ENCODE measurements at regions not wholly inside any gene's neighbourhood (a gene's known extent, or its start where the extent isn't known, plus 50 kb on each side); places are given as distances from the start of the nearest gene placed in this dataset.
A peak's percentile ranks its signal among the peaks of the same experiment; 100 is the strongest.

DNA sequence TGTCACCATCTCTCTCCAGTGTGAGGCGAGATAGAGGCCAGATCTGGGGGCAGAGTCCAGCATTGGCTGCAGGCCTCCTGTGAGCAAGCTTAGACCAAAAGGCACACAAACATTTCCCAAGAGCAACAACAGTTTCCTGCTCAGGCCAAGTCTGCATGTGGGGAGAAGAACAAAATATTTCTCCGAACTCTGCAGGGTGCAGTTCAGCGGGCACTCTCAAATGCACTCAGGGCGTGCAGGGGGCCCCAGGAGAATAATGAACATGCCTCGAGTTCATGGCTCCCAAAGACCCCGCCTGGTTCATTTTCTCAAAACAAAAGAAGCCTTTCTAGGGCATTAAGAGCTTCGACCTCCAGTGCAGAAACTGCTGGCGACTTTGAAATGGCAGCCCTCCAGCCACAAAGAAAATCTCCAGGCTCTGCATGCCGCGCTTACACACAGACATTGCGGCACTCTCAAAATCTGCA lies 57.8 kb upstream of the HELT start (continued):
- TF ChIP-seq, protein P1, sequence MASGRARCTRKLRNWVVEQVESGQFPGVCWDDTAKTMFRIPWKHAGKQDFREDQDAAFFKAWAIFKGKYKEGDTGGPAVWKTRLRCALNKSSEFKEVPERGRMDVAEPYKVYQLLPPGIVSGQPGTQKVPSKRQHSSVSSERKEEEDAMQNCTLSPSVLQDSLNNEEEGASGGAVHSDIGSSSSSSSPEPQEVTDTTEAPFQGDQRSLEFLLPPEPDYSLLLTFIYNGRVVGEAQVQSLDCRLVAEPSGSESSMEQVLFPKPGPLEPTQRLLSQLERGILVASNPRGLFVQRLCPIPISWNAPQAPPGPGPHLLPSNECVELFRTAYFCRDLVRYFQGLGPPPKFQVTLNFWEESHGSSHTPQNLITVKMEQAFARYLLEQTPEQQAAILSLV (CRISPR knock-in tag; IDR thresholded peaks at IDR 0.05; ENCODE audit: borderline replicate concordance): no peak
- TF ChIP-seq ZFYVE20 (CRISPR knock-in tag; IDR thresholded peaks at IDR 0.05; ENCODE audit: borderline replicate concordance, low read depth) (no peak), SNAPC2 (CRISPR knock-in tag; IDR thresholded peaks at IDR 0.05) (no peak), ZNF7 (CRISPR knock-in tag; IDR thresholded peaks at IDR 0.05) (peak; percentile 76; the same call in 1 of the 2 replicates), ZNF292 (CRISPR knock-in tag; IDR thresholded peaks at IDR 0.05; ENCODE audit: borderline replicate concordance, low read depth) (peak; percentile 86; the same call in 1 of the 2 replicates), JDP2 (CRISPR knock-in tag; IDR thresholded peaks at IDR 0.05; ENCODE audit: borderline replicate concordance) (no peak), HNF4A (CRISPR knock-in tag; IDR thresholded peaks at IDR 0.05) (peak; percentile 94), ZNF878 (CRISPR knock-in tag; IDR thresholded peaks at IDR 0.05) (no peak), HHEX (CRISPR knock-in tag; IDR thresholded peaks at IDR 0.05) (no peak), EZH2 (conservative IDR thresholded peaks at IDR 0.05; ENCODE audit: low read depth, low read length) (no peak), ZNF589 (CRISPR knock-in tag; conservative IDR thresholded peaks at IDR 0.05) (no peak), ZNF362 (CRISPR knock-in tag; IDR thresholded peaks at IDR 0.05; ENCODE audit: borderline replicate concordance) (no peak), KDM6A (CRISPR knock-in tag; IDR thresholded peaks at IDR 0.05; ENCODE audit: low read depth) (0 out of 2 replicates have a peak, but pooled peaks have one; percentile 49), BORCS8-MEF2B (CRISPR knock-in tag; IDR thresholded peaks at IDR 0.05) (no peak)
- TF ChIP-seq, protein P2, sequence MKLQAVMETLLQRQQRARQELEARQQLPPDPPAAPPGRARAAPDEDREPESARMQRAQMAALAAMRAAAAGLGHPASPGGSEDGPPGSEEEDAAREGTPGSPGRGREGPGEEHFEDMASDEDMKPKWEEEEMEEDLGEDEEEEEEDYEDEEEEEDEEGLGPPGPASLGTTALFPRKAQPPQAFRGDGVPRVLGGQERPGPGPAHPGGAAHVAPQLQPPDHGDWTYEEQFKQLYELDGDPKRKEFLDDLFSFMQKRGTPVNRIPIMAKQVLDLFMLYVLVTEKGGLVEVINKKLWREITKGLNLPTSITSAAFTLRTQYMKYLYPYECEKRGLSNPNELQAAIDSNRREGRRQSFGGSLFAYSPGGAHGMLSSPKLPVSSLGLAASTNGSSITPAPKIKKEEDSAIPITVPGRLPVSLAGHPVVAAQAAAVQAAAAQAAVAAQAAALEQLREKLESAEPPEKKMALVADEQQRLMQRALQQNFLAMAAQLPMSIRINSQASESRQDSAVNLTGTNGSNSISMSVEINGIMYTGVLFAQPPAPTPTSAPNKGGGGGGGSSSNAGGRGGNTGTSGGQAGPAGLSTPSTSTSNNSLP (IDR thresholded peaks at IDR 0.05; ENCODE audit: low read depth, low read length): no peak
- TF ChIP-seq, protein P3, sequence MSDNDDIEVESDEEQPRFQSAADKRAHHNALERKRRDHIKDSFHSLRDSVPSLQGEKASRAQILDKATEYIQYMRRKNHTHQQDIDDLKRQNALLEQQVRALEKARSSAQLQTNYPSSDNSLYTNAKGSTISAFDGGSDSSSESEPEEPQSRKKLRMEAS (IDR thresholded peaks at IDR 0.05): peak; percentile 36
- TF ChIP-seq, protein P4, sequence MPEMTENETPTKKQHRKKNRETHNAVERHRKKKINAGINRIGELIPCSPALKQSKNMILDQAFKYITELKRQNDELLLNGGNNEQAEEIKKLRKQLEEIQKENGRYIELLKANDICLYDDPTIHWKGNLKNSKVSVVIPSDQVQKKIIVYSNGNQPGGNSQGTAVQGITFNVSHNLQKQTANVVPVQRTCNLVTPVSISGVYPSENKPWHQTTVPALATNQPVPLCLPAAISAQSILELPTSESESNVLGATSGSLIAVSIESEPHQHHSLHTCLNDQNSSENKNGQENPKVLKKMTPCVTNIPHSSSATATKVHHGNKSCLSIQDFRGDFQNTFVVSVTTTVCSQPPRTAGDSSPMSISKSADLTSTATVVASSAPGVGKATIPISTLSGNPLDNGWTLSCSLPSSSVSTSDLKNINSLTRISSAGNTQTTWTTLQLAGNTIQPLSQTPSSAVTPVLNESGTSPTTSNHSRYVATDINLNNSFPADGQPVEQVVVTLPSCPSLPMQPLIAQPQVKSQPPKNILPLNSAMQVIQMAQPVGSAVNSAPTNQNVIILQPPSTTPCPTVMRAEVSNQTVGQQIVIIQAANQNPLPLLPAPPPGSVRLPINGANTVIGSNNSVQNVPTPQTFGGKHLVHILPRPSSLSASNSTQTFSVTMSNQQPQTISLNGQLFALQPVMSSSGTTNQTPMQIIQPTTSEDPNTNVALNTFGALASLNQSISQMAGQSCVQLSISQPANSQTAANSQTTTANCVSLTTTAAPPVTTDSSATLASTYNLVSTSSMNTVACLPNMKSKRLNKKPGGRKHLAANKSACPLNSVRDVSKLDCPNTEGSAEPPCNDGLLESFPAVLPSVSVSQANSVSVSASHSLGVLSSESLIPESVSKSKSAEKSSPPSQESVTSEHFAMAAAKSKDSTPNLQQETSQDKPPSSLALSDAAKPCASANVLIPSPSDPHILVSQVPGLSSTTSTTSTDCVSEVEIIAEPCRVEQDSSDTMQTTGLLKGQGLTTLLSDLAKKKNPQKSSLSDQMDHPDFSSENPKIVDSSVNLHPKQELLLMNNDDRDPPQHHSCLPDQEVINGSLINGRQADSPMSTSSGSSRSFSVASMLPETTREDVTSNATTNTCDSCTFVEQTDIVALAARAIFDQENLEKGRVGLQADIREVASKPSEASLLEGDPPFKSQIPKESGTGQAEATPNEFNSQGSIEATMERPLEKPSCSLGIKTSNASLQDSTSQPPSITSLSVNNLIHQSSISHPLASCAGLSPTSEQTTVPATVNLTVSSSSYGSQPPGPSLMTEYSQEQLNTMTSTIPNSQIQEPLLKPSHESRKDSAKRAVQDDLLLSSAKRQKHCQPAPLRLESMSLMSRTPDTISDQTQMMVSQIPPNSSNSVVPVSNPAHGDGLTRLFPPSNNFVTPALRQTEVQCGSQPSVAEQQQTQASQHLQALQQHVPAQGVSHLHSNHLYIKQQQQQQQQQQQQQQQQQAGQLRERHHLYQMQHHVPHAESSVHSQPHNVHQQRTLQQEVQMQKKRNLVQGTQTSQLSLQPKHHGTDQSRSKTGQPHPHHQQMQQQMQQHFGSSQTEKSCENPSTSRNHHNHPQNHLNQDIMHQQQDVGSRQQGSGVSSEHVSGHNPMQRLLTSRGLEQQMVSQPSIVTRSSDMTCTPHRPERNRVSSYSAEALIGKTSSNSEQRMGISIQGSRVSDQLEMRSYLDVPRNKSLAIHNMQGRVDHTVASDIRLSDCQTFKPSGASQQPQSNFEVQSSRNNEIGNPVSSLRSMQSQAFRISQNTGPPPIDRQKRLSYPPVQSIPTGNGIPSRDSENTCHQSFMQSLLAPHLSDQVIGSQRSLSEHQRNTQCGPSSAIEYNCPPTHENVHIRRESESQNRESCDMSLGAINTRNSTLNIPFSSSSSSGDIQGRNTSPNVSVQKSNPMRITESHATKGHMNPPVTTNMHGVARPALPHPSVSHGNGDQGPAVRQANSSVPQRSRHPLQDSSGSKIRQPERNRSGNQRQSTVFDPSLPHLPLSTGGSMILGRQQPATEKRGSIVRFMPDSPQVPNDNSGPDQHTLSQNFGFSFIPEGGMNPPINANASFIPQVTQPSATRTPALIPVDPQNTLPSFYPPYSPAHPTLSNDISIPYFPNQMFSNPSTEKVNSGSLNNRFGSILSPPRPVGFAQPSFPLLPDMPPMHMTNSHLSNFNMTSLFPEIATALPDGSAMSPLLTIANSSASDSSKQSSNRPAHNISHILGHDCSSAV (CRISPR knock-in tag; IDR thresholded peaks at IDR 0.05; ENCODE audit: borderline replicate concordance): no peak

All from HepG2 (cell line).